GM23248 (cell line): ENCODE measurements at regions not wholly inside any gene's neighbourhood (a gene's known extent, or its start where the extent isn't known, plus 50 kb on each side); places are given as distances from the start of the nearest gene placed in this dataset.

Experiments used
- DNase-seq: peaks from one replicate; pipeline ENCODE4 v3.0.0-alpha.2; 2015
- H2AFZ ChIP-seq: fragments of 200-600 bp; sonication (generic); 2 replicates; pipeline ENCODE4 v1.6.1; 2016; ENCODE audit warnings: antibody characterized with exemption
- H3F3A ChIP-seq: fragments of 200-600 bp; sonication (generic); 2 replicates; pipeline ENCODE4 v1.6.1; 2016; ENCODE audit warnings: mild to moderate bottlenecking, antibody characterized with exemption, mixed run types; ENCODE audit not compliant: insufficient read depth
- H3K27ac ChIP-seq: fragments of 200-600 bp; sonication (generic); 2 replicates; pipeline ENCODE4 v1.5.1; 2016; ENCODE audit warnings: mild to moderate bottlenecking
- H3K27me3 ChIP-seq: fragments of 200-600 bp; sonication (generic); replicated peaks from 2 replicates; pipeline ENCODE4 v1.6.1; 2016; ENCODE audit warnings: mild to moderate bottlenecking; ENCODE audit not compliant: insufficient read depth
- H3K36me3 ChIP-seq: fragments of 200-600 bp; sonication (generic); 2 replicates; pipeline ENCODE4 v1.6.1; 2016; ENCODE audit warnings: low read depth, mild to moderate bottlenecking
- H3K4me1 ChIP-seq: fragments of 200-600 bp; sonication (generic); 2 replicates; pipeline ENCODE4 v1.6.1; 2016; ENCODE audit warnings: mild to moderate bottlenecking; ENCODE audit not compliant: insufficient read depth
- H3K4me2 ChIP-seq: fragments of 200-600 bp; sonication (generic); one replicate; pipeline ENCODE4 v1.6.1; 2016; ENCODE audit warnings: mild to moderate bottlenecking; ENCODE audit not compliant: unreplicated experiment
- H3K4me3 ChIP-seq: fragments of 200-600 bp; sonication (generic); 2 replicates; pipeline ENCODE4 v1.5.1; 2016; ENCODE audit warnings: mild to moderate bottlenecking
- H3K79me2 ChIP-seq: fragments of 200-600 bp; sonication (generic); 2 replicates; pipeline ENCODE4 v1.6.1; 2016; ENCODE audit warnings: mild to moderate bottlenecking; ENCODE audit not compliant: insufficient read depth
- H3K9ac ChIP-seq: fragments of 200-600 bp; sonication (generic); 2 replicates; pipeline ENCODE4 v1.6.1; 2016; ENCODE audit warnings: mild to moderate bottlenecking
- H3K9me2 ChIP-seq: fragments of 200-600 bp; sonication (generic); 2 replicates; pipeline ENCODE4 v1.6.1; 2016; ENCODE audit warnings: mixed run types, mild to moderate bottlenecking, moderate library complexity; ENCODE audit not compliant: insufficient read depth
- H3K9me3 ChIP-seq: fragments of 200-600 bp; sonication (generic); one replicate; pipeline ENCODE4 v1.6.1; 2017; ENCODE audit warnings: low read depth
- H4K20me1 ChIP-seq: fragments of 200-600 bp; sonication (generic); 2 replicates; pipeline ENCODE4 v1.6.0; 2016; ENCODE audit not compliant: insufficient read depth
- EZH2 ChIP-seq: fragments of 200-600 bp; sonication (generic); IDR thresholded peaks from 2 replicates; pipeline ENCODE4 v1.6.1; 2018; ENCODE audit warnings: antibody characterized with exemption, mild to moderate bottlenecking; ENCODE audit not compliant: insufficient read depth, poor library complexity, severe bottlenecking
- EZH2phosphoT487 ChIP-seq: fragments of 200-600 bp; sonication (generic); IDR thresholded peaks from 2 replicates; pipeline ENCODE4 v1.6.1; 2018; ENCODE audit warnings: antibody characterized with exemption, moderate library complexity, mild to moderate bottlenecking, low read depth; ENCODE audit not compliant: insufficient read depth
- WGBS, 2 experiments: methylation state at CpG; one replicate each; pipeline ENCODE4 v1.1.6; 2015 to 2017; ENCODE audit warnings: low lambda C conversion rate in 2 of 2, low coverage in 1 of 2; ENCODE audit errors: missing lambda C conversion rate in 2 of 2; 5-methylcytosine and 5-hydroxymethylcytosine counted together
- in situ Hi-C: fragments of 300-500 bp; cut with MboI; formaldehyde crosslinking; loops from 2 replicates; pipeline ENCODE4 v1.15.0; 2020

GRCh38 chr10:128324058-128324827 is 198.0 kb upstream of the MKI67 start:
- no peaks in the 10 kb centered on the region for H3K36me3 ChIP-seq
- no peaks in the 10 kb centered on the region for H3K79me2 ChIP-seq
- H3F3A ChIP-seq, result no peaks in the 10 kb centered on the region
- H3K27ac ChIP-seq, result no peak overlapping the region
- TF ChIP-seq EZH2phosphoT487 (no peak), EZH2 (no peak)
- no peak overlapping the region for H2AFZ ChIP-seq
- no peaks in the 10 kb centered on the region for H3K4me1 ChIP-seq
- H3K4me2 ChIP-seq, result no peak overlapping the region
- H4K20me1 ChIP-seq, result no peaks in the 10 kb centered on the region
- H3K4me3 ChIP-seq, result no peak overlapping the region
- no peak overlapping the region for H3K9ac ChIP-seq
- in situ Hi-C loops, result no loop called here
- no peak for DNase-seq
- 30 to 35% methylated on average over 14 of the region's 14 CpGs for WGBS, 2 experiments
- no peaks in the 10 kb centered on the region for H3K27me3 ChIP-seq
- H3K9me3 ChIP-seq, result no peaks in the 10 kb centered on the region
- H3K9me2 ChIP-seq, result no peaks in the 10 kb centered on the region

GRCh38 chr10:128325788-128326187 is 199.6 kb upstream of the MKI67 start:
- in situ Hi-C loops, result no loop called here
- WGBS, 2 experiments, result 47% methylated on average over 9 of the region's 9 CpGs
- Histone ChIP-seq H3K27ac (no peak overlapping the region), H3F3A (no peaks in the 10 kb centered on the region), H3K4me2 (no peak overlapping the region), H3K9ac (no peak overlapping the region), H3K36me3 (no peaks in the 10 kb centered on the region), H2AFZ (no peak overlapping the region), H3K79me2 (no peaks in the 10 kb centered on the region), H3K27me3 (no peaks in the 10 kb centered on the region), H3K4me1 (no peaks in the 10 kb centered on the region), H3K9me2 (no peaks in the 10 kb centered on the region), H4K20me1 (no peaks in the 10 kb centered on the region), H3K4me3 (no peak overlapping the region), H3K9me3 (no peaks in the 10 kb centered on the region)
- TF ChIP-seq EZH2, result no peak
- no peak for TF ChIP-seq EZH2phosphoT487
- no peak for DNase-seq

GRCh38 chr10:128326251-128326650 is 200.0 kb upstream of the MKI67 start:
- Histone ChIP-seq H3K4me1 (no peaks in the 10 kb centered on the region), H3K4me3 (no peak overlapping the region), H3K9me3 (no peaks in the 10 kb centered on the region), H3K27ac (no peak overlapping the region), H3K27me3 (no peaks in the 10 kb centered on the region), H3K9me2 (no peaks in the 10 kb centered on the region), H3F3A (no peaks in the 10 kb centered on the region), H2AFZ (no peak overlapping the region), H3K9ac (no peak overlapping the region), H4K20me1 (no peaks in the 10 kb centered on the region), H3K4me2 (no peak overlapping the region), H3K79me2 (no peaks in the 10 kb centered on the region), H3K36me3 (no peaks in the 10 kb centered on the region)
- no peak for DNase-seq
- WGBS, 2 experiments, result 69 to 78% methylated on average over 15 to 19 of the region's 19 CpGs
- in situ Hi-C loops, result no loop called here
- TF ChIP-seq EZH2 (no peak), EZH2phosphoT487 (no peak)

- DNase-seq, result no peak
- Histone ChIP-seq H3K9me3 (no peaks in the 10 kb centered on the region), H3K4me1 (no peaks in the 10 kb centered on the region), H3K4me2 (no peak overlapping the region), H3K27me3 (no peaks in the 10 kb centered on the region), H3K36me3 (no peaks in the 10 kb centered on the region), H4K20me1 (no peaks in the 10 kb centered on the region), H3K79me2 (no peaks in the 10 kb centered on the region), H3K9ac (no peak overlapping the region), H3F3A (no peaks in the 10 kb centered on the region), H3K27ac (no peak overlapping the region), H3K9me2 (no peaks in the 10 kb centered on the region), H3K4me3 (no peak overlapping the region), H2AFZ (no peak overlapping the region)
- in situ Hi-C loops, result no loop called here
- TF ChIP-seq EZH2phosphoT487 (no peak), EZH2 (no peak)
- 39 to 47% methylated on average over 11 of the region's 11 CpGs for WGBS, 2 experiments
Measured at GRCh38 chr10:128326851-128327250, 200.6 kb upstream of the MKI67 start.
